ENCODE measurements at regions not wholly inside any gene's neighbourhood (a gene's known extent, or its start where the extent isn't known, plus 50 kb on each side); places are given as distances from the start of the nearest gene placed in this dataset.

DNA sequence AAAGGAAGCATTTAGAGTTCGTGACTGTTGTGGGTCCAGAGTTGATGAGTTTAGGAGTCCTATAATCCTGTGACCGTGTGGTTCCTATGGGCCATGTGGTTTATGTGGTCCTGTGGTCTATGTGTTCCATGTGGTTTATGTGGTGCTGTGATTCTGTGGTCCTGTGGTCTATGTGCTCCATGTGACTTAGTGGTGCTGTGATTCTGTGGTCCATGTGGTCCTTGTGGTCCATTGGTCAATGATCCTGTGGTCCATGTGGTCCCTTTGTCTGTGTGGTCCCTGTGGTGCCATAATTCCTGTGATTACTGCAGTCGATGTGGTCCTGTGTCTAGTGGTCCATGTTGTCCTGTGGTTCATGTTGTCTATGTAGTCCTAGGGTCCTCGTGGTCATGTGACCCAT, 167.3 kb downstream of the TMEM18 start:
- no peak for FAIRE-seq

DNA sequence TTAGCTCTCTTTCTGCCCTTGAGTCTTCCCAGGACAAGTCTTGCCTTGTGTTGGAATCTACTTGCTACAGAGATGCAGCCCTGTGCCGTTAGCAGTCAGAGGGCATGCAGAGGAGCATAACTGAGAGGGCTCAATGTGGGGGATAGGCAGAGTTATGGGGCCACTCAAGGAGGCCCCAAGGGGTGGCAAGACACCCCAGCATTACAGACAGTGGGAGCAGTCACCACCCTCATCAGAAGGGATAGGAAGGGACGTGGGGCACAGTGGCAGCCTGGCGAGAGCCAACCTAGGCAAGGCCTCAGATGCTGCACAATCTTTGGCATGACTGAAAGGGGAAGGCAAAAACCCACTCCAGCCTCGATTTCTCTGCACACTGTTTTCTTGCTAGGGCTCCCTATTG, 169.1 kb downstream of the TMEM18 start:
- FAIRE-seq = no peak

GRCh38 chr2:506866-507265, 170.3 kb downstream of the TMEM18 start:
- no peak for FAIRE-seq

GRCh38 chr2:506451-506850, 170.8 kb downstream of the TMEM18 start:
- FAIRE-seq = no peak

DNA sequence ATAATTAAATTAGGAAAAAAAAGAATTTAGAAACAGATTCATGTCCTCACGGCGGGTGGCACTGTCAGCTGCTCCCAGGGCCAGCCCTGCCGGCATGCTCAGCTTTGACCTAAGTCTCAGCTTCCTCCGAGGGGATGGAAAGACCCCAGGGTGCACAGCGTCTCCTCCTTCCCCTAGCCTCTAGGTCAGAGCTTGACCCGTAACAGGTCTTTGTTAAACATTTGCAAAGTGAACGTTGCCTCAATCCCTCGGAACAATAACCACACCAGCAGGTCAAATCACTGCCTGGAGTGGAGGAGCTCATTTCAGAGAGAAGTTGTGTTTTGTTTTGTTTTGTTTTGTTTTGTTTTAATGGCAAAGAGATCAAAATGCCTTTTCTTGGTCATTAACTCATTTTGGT, 171.3 kb downstream of the TMEM18 start:
- FAIRE-seq = no peak

GRCh38 chr2:503288-503999, 173.8 kb downstream of the TMEM18 start:
- no peak for FAIRE-seq

DNA sequence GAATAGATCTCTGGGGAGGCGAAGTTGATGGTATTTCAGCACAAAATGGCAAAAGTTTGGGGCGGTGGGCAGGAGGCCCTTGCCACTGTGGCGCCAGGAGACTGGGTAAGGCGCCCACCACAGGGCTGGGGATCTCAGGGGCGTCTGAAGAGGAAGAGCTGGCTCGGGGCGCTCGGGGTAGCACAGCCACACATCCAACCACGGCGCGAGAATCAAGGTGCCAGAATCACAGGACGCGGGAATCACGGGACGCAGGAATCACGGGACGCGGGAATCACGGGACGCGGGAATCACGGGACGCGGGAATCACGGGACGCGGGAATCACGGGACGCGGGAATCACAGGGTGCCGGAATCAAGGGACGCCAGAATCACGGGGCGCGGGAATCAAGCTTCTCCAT, 174.4 kb downstream of the TMEM18 start:
- no peak for FAIRE-seq

DNA sequence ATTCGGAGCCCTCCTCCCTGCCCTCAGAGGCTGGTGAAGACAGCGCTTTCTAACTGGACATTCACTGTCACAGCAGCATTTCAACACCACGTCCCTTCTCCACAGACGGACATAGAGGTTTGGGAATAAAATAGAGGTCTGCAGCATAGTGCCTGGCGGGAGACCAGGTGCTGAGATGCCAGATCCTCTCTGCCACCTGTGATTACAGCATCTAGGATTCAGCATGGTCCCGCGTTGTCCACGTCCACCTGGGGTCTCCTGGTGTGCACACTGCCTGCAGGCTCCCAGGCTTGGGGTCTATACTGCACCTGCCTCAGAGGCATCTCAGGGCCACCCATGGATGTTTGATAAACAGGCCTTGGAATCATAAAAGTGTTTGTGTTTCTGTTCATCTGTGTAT, 175.5 kb downstream of the TMEM18 start:
- FAIRE-seq = no peak

- FAIRE-seq = no peak
Measured at GRCh38 chr2:501130-501529, 176.1 kb downstream of the TMEM18 start.

DNA sequence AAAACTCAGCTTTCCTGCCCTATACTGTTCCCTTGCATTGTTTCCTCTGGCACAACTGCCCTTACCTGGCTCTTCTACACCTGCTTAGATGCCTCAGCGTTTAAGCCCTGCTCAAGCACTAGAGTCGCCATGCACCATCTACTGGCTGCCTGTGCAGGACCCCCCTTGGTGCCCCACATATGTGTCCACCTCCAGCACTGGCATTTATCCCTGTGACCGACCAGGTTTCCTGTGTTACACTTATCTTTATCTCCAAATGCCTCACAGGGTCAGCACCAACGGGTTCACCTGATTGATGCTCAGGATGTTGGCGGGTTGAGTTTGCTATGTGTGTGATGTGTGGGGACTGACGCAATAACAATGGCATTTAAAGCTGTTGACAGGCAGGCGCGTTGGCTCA, 177.5 kb downstream of the TMEM18 start:
- no peak for FAIRE-seq

DNA sequence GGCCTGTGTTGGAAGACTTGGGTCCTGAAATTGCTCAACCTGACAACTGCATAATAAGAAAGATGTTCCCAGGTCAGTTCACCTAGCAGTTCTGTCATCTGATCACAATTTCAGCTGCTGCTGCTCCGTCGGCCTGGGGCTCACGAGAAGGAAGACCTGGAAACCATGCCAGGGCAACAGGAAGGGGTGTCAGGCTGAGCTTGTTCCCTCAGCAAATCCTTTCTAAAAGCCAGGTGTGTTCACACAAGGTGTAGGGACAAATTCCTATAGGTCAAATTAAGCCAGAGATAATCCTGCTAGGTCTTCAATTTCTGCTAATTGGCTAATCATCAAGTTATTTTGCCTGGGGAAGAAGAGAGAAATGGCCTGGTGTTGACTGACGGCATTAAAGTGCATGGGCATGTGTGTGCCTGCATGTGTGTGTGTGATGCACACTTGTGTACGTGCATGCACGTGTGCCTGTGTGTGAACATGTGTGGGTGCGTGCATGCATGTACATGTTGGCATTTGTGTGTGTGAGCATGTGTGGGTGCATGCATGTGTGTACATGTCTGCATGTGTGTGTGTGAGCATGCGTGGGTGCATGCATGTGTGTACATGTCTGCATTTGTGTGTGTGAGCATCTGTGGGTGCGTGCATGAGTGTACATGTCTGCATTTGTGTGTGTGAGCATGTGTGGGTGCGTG, 178.6 kb downstream of the TMEM18 start:
- FAIRE-seq = no peak

GRCh38 chr2:497770-498492, 179.3 kb downstream of the TMEM18 start:
- FAIRE-seq = no peak

GRCh38 chr2:496729-497128, 180.5 kb downstream of the TMEM18 start:
- no peak for FAIRE-seq

DNA sequence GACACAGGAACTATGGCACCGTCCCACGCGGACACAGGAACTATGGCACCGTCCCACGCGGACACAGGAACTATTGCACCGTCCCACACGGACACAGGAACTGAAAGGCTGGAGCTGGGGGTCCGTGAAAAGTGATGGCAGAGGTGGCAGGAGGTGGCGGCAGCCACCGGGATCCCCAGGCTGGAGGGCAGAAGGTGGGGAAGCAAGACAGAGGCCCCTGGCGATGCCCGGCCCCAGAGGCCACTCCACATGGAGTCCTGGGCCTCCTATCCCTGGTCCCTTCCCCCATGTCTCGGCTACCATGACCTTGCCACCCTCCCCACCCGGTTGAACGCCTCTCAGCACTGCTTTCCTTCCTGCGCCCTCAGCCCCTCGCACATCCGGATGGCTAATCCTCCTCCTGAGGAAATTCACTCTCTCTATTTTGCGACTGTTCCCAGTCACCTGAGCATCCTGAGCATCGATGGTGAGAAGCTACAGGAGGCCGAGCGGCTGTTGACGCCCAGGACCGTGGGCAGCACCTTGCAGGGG, 181.4 kb downstream of the TMEM18 start:
- no peak for FAIRE-seq

DNA sequence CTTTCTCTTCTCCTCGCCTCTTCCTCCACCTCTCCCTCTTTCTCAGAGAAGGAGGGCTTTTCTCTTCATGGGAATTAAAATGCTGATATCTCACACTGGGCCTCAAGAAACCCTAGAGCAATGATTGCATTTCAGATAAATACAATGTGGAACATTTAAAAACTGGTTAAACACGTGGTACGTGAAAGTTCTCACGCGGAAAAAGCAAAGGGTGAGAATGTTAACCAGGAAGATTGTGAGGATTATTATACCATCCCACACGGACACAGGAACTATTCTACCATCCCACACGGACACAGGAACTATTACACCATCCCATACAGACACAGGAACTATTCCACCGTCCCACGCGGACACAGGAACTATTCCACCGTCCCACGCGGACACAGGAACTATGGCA, 182.4 kb downstream of the TMEM18 start:
- no peak for FAIRE-seq

DNA sequence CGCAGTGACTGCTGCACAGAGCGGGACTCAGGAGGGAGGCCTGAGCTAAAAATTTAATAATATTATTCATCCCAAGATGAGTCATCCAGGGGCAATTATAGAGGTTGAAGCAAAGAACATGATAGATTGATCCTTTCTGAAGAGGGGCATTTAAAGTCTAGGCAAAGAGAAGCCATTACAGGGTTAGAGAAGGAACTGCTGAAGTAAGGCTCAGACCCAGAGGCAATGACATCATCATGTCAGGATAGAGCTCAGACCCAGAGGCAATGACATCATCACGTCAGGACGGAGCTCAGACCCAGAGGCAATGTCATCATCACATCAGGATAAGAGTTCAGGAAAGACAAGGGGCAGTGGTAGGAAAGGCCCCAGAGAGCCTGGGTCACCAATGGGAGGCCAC, 184.0 kb downstream of the TMEM18 start:
- FAIRE-seq = no peak

GRCh38 chr2:492178-492577, 185.0 kb downstream of the TMEM18 start:
- no peak for FAIRE-seq

DNA sequence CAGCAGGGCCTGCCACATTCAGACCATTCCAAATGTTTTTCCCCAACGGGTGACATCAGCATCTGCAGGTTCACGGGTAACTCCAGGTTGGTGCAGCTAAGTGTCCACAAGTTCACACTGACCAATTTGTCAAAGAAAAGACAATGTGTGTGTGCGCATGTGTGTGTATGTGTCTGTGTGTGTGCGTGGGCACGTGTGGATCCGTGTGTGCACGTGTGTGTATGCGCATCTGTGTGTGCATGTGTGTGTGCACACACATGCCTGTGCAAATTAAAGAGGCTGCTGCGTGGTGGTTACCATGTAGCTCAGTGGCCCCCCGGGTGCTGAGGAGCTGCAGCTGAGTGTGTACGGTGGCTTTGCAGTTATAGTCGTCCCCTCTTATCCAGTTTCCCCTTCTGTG, 187.4 kb downstream of the TMEM18 start:
- FAIRE-seq = no peak

DNA sequence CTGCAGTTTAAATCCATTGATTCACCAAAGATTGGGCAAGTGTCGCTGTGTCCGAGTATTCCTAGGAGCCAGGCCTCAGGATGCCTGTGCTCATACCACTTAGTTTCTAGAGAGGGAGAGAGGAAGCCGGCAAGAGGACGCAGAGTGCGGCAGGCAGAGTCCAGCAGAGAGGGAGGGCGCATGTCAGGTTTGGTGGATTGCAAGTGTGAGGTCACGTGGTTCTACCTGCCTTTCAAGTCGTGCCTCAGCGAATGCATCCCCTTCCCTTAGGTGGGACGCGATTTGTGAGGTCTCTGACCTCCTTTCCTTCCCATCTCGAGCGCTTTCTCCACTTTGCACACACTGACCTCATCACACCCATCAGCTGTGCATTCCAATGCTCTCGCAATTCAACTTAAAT, 188.1 kb downstream of the TMEM18 start:
- FAIRE-seq = no peak

GRCh38 chr2:487186-488079, 189.8 kb downstream of the TMEM18 start:
- no peak for FAIRE-seq

GRCh38 chr2:486371-486770, 190.8 kb downstream of the TMEM18 start:
- no peak for FAIRE-seq

DNA sequence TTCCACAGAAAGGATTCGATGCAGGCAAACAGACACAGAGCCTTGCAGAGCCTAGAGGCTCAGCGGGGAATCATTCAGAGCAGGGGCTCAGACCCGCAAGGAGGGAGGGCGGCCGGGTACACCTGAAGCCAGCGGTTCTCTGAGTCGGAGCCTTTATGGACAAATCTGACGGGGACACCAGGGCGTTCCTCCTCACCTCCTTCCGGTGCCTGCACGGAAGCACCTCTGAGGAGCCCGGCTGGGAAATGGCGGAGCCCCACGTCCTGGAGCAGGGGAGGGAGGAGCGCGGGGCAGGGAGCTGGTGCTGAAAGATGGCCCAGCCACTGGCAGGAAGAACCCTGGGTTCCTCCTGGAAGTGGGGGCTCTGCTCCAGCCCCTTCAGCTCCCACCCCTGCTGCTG, 193.5 kb upstream of the ALKAL2 start:
- no peak for FAIRE-seq

Measured in A204.1 (cell line).